HG02840 (cell line): ENCODE measurements at regions not wholly inside any gene's neighbourhood (a gene's known extent, or its start where the extent isn't known, plus 50 kb on each side); places are given as distances from the start of the nearest gene placed in this dataset.

Experiments
- ATAC-seq: cut with Tn5 transposase; IDR thresholded peaks from one replicate; pipeline ENCODE4 v1.9.1; 2021; ENCODE audit warnings: mild to moderate bottlenecking, moderate library complexity, moderate number of reproducible peaks; ENCODE audit not compliant: unreplicated experiment, low FRiP score

- no peak for ATAC-seq
These were observed 66.6 kb upstream of the TAB3 start for GRCh38 chrX:30955687-30956086.

GRCh38 chrX:30951003-30951402, 61.9 kb upstream of the TAB3 start:
- no peak for ATAC-seq

DNA sequence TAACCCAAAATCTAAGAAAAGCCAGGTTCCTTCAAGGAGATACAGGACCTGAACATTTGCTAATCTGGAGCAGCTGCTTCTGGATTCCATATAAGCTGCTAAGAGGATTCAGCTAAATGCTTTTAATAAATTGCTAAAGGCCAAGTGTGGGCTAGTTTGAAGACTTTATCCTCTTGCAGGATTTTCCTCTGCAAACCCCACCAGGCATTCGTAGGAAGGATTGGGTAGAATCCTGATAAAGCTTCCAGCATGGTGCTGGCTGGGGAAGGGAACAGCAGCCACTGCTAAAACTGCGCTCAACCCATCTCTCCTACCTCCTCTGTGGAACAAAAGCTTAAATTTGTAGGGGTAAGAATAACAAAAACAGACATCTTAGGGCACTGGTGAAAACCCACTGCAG, 61.3 kb upstream of the TAB3 start:
- ATAC-seq = no peak

GRCh38 chrX:30949554-30949953, 60.5 kb upstream of the TAB3 start:
- no peak for ATAC-seq

GRCh38 chrX:30948626-30949025, 59.6 kb upstream of the TAB3 start:
- ATAC-seq = no peak

DNA sequence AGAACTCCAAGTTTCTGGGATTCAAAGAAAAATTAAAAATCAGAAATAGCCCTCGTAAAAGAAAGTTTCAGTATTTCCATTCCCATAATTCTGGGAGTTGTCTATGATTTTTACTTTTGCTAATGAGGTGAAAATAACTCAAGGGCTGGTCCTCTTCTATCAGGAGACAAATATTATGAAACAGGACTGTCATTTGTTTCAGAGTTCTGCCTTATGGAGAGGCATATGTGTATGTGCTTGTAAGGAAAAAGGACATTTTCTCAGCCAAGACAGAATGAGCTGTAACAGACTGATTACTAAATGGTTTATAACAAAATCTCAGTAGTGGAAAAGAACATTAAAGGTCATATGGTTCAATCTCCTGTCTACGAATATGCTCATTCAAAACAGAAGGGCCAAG, 59.0 kb upstream of the TAB3 start:
- ATAC-seq = no peak

DNA sequence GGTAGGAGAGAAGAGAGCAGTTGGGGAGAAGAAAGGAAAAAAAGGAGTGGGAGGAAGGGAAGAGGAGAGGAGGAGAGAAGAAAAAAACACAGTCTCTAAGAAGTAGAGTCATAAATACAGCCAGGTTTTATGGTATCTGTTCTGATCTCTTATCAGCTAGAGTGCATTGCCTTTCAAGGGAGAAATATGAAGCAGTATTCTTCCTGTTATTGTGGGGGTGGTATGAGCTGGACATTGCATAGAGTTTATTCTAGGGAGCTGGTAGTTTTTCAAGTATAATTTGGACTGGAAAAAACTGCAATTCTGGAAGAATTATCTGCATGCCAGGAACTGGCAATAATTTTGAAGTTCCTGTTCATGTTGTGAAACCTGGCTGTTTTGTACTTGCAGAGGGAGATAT, 54.9 kb upstream of the TAB3 start:
- no peak for ATAC-seq

GRCh38 chrX:30941898-30942297, 52.8 kb upstream of the TAB3 start:
- ATAC-seq = no peak

- no peak for ATAC-seq
These were observed 50.9 kb upstream of the TAB3 start for GRCh38 chrX:30939928-30940327.
